ENCODE measurements at regions not wholly inside any gene's neighbourhood (a gene's known extent, or its start where the extent isn't known, plus 50 kb on each side); places are given as distances from the start of the nearest gene placed in this dataset.

DNA sequence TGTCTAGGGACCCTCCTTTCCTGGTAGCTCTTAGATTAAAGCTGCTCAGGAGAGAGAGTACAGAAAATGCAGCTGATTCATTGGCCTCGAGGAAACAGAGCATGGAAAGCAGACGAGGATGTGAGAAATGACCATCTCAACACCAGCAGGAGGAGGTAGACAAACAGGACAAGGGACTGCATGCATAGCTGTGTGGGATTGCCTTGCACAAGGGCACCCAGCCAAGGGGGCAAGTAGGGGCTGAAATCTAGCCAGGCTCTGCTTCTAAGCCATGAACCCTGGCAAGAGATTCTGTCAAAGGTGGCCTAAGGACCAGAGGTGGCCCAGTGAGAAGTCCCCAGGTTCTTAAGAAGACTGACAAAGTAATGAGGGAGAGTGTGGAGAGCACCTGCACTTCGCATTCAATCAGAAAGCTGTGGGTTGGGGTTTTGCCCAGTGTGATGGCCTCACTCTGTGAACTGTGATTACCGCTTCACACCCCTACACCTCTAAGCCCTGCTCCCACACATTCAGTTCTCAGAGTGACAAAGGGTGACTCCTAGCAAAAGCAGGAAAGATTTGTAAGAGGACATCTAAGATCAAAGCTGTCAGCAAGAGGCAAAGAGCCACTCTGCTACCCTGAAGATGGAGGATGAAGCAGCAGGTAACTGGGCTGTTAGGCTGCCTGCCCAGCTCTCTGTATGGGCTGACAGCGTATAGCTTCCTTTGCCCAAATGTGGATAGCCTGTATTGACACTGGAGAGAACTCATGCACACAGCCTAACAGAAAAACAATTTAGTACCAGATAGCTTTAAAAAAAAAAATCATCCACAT is 151.3 kb upstream of the PELI1 start:
- no peak overlapping the region for H3K27ac Mint-ChIP-seq
- peak; percentile 98 for ATAC-seq

DNA sequence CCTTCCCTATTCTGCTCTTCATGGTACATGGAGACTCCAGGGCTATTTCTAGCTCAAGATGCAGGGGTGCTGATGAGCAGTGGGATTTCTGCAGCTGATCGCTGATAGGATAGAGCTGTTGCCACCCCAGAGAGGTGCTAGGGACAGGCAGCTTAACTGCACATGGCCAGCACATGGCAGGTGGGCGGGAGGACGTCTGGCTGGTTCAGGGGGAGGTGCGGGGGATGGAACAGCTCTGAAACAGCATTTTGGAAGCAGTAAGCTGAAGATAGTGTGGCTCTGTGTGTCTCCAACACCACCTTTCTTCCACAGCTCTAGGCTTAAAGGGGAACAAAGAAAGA is 151.9 kb upstream of the PELI1 start:
- H3K36me3 Mint-ChIP-seq (ENCODE audit: low read depth) = no peaks in the 10 kb centered on the region
- H3K27me3 Mint-ChIP-seq = peaks cover 2% of the 10 kb centered on the region
- DNase-seq (no peak), ATAC-seq (no peak)
- H3K4me1 Mint-ChIP-seq = peaks cover 25% of the 10 kb centered on the region
- no peak overlapping the region for H3K27ac Mint-ChIP-seq
- H3K9me3 Mint-ChIP-seq = no peaks in the 10 kb centered on the region
- no peak overlapping the region for H3K4me3 Mint-ChIP-seq

More for the DNA sequence above, 151.3 kb upstream of the PELI1 start:
- H3K4me3 Mint-ChIP-seq = no peak overlapping the region
- H3K4me1 Mint-ChIP-seq = peaks cover 25% of the 10 kb centered on the region
- peaks cover 2% of the 10 kb centered on the region for H3K27me3 Mint-ChIP-seq
- no peaks in the 10 kb centered on the region for H3K9me3 Mint-ChIP-seq
- no peaks in the 10 kb centered on the region for H3K36me3 Mint-ChIP-seq (ENCODE audit: low read depth)
- DNase-seq = peak; percentile 33

DNA sequence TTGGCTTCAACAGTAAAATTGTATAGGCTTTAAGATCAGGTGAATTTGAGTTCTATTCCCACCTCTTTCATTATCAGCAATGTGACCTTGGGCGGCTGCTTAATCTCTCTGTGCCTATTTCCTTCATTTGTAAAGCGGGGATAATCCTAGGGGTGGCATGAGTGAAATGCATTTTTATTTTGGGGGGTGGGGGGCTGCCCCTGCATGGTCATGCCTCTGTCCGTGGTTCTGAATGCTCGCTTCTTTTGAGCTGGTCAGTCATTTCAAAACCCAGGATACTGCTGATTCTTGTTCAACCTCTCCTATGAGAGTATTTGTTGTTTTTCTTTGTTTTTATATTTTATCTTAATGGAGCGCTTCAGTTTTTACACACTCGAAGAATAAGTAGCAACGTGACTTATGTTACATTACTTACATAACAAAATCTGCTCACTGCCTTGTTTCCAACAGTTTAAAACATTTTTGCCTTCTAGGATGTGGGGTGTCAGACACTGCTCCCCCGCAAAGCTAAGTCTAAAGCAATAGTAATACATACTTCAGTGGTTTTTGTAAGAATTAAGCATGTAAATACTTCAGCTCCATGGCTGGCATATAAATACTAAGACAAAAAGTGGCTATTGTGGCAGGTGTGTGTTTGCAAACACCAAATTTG is 152.6 kb upstream of the PELI1 start:
- H3K27ac Mint-ChIP-seq = no peak overlapping the region

DNA sequence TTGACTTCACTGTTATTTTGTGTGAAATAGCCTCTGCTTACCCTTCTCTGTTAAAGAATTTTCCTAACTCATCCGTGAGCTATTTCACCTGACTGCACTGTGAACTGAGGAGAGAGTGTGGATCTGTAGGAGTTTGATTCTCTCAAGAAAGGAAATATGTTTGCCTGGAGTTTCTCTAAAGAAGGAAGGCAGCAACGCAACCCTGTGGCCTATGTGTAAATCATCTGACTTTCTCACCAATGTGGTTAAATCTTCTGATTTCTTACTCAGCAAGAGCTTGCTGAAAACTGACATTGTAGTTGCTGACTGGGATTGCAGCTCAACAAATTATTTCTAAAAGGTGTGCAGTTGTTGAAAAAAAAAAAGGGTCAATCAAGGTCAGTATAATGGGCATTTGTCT is 153.9 kb upstream of the PELI1 start:
- peaks cover 25% of the 10 kb centered on the region for H3K4me1 Mint-ChIP-seq
- peaks cover 2% of the 10 kb centered on the region for H3K27me3 Mint-ChIP-seq
- no peak overlapping the region for H3K27ac Mint-ChIP-seq
- ATAC-seq (no peak), DNase-seq (no peak)
- H3K4me3 Mint-ChIP-seq = no peak overlapping the region
- H3K9me3 Mint-ChIP-seq = no peaks in the 10 kb centered on the region
- no peaks in the 10 kb centered on the region for H3K36me3 Mint-ChIP-seq (ENCODE audit: low read depth)

More for the DNA sequence above, 152.6 kb upstream of the PELI1 start:
- ATAC-seq (no peak), DNase-seq (no peak)
- Mint-ChIP-seq H3K9me3 (no peaks in the 10 kb centered on the region), H3K27me3 (peaks cover 2% of the 10 kb centered on the region), H3K4me1 (peaks cover 25% of the 10 kb centered on the region), H3K4me3 (no peak overlapping the region), H3K36me3 (ENCODE audit: low read depth) (no peaks in the 10 kb centered on the region)

DNA sequence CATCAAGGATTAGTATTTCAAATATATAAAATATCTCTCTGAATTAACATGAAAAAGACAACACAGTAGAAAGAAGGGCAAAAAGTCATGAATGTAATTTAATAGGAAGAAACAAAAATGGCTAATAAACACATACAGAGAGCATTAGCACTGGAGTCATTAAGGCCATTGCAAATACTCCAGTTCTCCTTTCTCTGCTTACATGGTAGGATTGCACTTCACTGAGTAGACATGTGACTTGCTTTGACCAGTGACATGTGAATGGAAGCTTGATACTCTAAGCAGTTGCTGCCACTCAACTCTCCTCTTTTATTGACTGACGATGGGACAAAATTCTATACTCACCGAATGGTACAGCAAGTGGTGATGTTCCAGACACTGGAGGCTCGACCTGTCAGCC is 153.9 kb upstream of the LGALSL start:
- DNase-seq (no peak), ATAC-seq (no peak)
- Mint-ChIP-seq H3K4me3 (no peak overlapping the region), H3K27ac (no peak overlapping the region), H3K4me1 (peaks cover 20% of the 10 kb centered on the region), H3K27me3 (no peaks in the 10 kb centered on the region), H3K9me3 (no peaks in the 10 kb centered on the region), H3K36me3 (ENCODE audit: low read depth) (no peaks in the 10 kb centered on the region)

DNA sequence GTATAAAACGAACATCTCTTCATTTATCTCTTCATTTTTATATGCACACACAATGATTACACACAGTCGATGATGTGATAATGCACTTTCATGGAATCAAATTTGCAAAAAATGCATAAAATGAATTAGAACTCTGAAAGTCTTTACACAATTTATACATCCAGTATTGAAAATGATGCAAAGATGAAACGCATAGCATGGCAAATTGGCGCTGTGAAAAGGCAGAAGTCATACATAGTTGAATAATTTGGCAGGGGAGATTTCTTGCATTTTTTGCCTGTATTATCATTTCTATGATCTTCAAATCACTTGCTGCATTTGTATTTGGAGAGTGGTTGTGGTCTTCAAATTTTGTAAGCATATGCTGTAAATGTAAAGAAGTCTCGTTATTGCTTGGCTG is 150.7 kb upstream of the LGALSL start:
- no peak overlapping the region for H3K27ac Mint-ChIP-seq
- no peak overlapping the region for H3K4me3 Mint-ChIP-seq
- no peaks in the 10 kb centered on the region for H3K36me3 Mint-ChIP-seq (ENCODE audit: low read depth)
- H3K9me3 Mint-ChIP-seq = peaks cover 6% of the 10 kb centered on the region
- H3K27me3 Mint-ChIP-seq = no peaks in the 10 kb centered on the region
- DNase-seq (no peak), ATAC-seq (no peak)
- H3K4me1 Mint-ChIP-seq = peaks cover 1% of the 10 kb centered on the region

DNA sequence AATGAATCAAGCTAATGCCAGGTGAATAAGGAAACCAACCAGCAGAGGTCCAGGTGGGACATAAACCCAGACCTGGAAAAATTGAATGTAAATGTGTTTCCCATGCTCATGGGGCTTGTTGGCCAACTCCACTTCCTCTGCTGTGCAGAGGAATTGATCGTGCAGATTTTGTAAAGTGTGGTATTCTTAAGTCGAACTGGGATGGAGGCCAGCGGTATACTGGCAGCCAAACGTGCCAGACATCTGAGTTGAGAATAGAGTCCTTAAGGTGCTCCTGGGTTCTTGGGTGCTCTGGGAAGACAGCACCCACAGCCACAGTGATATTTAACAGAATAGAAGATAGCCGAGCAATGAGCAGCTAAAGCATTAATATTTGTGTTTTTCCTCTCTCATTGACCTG is 146.5 kb upstream of the LGALSL start:
- Mint-ChIP-seq H3K4me3 (no peak overlapping the region), H3K4me1 (no peaks in the 10 kb centered on the region), H3K27ac (no peak overlapping the region), H3K36me3 (ENCODE audit: low read depth) (no peaks in the 10 kb centered on the region), H3K27me3 (no peaks in the 10 kb centered on the region), H3K9me3 (peaks cover 6% of the 10 kb centered on the region)
- no peak for DNase-seq
- no peak for ATAC-seq

DNA sequence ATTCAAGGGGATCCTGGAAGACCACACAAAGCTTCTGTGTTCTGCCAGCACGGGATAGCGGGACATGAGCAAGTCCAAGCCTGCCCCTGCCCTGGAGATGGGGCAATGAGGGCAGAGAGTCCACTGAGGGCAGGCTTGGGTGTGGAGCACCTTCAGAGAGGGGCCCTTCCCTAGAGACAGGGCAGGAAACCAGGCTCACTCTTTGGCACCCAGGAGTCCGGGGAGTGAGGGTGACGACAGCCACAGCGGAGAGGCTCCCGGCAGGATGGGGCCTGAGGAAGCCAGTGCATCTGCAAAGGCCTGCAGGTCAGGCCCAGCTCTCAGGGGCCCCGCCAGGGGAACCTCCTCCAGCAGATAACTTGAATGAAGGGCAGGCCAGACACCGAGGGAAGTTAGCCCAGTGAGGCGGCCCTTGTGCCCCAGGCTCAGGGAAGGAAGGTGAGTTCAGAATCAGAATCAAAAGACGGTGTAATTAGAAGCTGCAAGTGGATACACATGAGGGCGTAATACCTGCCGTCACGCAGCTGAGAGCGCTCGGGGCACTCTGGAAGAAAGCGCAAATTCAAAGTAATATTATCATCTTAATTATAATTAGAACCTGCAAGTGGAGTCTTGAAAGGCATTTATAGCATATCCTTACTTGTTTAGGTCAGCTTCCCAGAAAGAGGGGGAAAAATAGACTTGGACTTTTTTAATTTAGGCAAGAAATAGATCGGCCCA is 142.6 kb upstream of the LGALSL start:
- Mint-ChIP-seq H3K4me3 (no peak overlapping the region), H3K4me1 (no peaks in the 10 kb centered on the region), H3K27ac (no peak overlapping the region), H3K27me3 (no peaks in the 10 kb centered on the region), H3K9me3 (no peaks in the 10 kb centered on the region), H3K36me3 (ENCODE audit: low read depth) (no peaks in the 10 kb centered on the region)
- no peak for ATAC-seq
- DNase-seq = no peak

DNA sequence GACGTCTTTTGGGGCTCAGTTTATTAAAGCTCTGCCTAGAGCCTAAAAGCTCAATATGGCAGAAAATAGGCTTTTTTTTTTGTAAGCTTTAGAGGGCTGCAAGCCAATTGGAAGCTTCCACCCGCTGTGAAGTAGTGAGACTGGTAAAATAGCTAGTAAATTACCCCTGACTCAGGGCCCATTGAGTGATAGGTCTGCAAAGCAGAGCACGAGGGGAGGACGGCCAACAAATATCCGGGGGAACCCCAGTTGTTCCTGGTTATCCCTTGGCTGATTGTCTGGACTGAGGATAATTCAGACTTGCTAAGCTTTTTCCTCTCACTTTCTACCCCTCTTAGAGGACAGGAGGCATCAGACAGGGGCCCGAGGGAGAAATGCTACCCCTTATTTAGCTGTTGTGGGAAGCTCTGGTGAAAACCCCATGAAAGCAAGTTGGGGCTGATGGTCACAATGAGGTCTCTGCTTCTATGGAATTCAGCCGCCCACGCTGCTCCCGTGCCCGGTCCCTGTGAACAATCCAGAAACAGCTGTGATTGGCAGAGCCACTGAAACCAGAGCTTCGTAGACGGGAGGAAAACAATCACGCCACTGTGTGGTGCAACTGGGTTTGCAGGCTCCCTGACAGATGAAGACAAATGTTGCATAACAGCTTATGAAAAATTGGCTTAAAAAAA is 141.9 kb upstream of the LGALSL start:
- Mint-ChIP-seq H3K36me3 (ENCODE audit: low read depth) (no peaks in the 10 kb centered on the region), H3K4me3 (no peak overlapping the region), H3K27me3 (no peaks in the 10 kb centered on the region), H3K27ac (no peak overlapping the region), H3K4me1 (no peaks in the 10 kb centered on the region), H3K9me3 (no peaks in the 10 kb centered on the region)
- no peak for ATAC-seq
- DNase-seq = no peak

DNA sequence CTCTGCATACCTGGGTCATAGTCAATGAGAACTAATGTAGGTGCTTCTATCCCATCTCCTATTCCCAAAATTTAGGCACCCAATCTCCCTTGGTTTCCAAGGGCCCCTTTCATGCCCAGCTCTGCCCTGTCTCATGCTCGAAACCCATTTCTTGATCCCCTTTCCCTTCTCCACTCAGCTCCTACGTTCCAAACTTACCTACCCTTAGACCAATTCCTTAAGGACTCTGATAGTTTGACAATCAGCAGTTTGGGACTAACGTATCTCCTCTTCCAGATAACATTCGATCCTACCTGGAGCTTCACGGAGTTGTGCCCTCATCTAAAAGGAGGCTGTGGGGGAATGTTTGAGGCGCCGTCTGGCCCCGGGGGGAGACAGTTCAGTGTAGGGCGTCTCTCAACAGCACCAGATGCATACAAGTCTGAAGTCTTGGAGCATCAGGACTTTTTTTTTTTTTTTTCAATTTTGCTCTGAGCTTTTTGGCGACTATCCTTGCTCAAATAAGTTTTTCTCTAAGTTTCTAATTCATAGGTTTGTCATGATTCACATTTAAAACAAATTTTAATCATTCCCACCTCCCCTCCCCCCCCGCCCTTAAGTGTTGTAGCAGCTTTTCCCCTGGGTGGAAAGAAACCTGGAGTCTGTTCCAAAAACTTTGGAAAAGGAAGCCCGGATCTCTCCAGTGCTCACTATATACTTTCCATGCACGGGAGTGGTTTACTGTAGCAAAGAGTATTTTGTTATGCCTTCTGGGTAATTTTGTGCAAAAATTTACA is 141.2 kb upstream of the LGALSL start:
- Mint-ChIP-seq H3K27me3 (no peaks in the 10 kb centered on the region), H3K9me3 (no peaks in the 10 kb centered on the region), H3K27ac (no peak overlapping the region), H3K4me3 (no peak overlapping the region), H3K36me3 (ENCODE audit: low read depth) (no peaks in the 10 kb centered on the region), H3K4me1 (no peaks in the 10 kb centered on the region)
- no peak for DNase-seq
- no peak for ATAC-seq

DNA sequence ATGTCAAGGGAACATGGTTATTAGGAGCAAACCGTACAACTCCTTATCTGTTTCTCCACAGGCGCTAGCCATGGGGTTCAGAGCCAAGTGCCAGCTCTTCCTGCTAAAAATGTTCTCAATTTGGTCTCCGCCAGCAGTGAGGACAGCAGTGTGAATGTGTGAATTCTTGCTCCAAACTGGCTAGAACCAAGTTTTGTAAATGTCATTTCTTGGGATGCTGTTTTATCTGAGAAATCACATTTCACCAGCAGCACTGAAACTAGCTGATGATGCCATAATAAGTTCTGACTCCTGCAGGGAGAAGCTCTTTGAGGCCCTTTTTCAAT is 140.6 kb upstream of the LGALSL start:
- Mint-ChIP-seq H3K4me3 (no peak overlapping the region), H3K9me3 (no peaks in the 10 kb centered on the region), H3K27ac (no peak overlapping the region), H3K27me3 (no peaks in the 10 kb centered on the region), H3K36me3 (ENCODE audit: low read depth) (no peaks in the 10 kb centered on the region), H3K4me1 (peaks cover 4% of the 10 kb centered on the region)
- DNase-seq (no peak), ATAC-seq (no peak)

DNA sequence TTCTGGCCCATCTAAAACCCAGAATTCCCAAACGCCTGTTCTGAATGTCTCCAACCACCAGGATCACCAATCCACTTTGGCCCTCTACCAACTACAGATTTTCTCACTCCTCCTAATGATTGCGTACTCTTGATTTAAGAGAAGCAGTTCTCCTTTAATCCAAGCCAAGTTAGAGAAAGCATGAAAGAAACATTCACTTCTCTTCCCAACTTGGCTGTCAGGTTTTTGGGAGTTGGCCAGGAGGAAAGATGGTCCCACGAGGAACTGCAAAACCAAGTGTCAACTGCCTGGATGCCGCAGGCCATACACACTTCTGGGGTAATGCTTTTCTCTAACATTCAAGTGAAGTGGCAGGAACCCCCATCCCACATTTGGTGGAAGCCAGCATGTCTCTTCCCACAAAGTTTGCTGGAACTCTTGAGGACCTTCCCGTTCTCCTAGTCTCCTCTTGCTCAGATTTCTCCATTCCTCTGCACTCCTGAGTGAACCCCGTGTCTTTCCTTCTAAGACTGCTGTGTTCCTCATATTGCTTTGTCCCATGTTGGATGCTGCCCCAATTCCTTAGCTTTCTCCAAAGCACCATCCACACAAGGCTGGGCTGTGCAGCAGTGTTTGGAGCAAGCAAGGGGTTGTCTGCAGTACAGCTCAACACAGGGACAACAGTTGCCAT is 138.5 kb upstream of the LGALSL start:
- no peaks in the 10 kb centered on the region for H3K36me3 Mint-ChIP-seq (ENCODE audit: low read depth)
- no peak for ATAC-seq
- H3K4me1 Mint-ChIP-seq = peaks cover 4% of the 10 kb centered on the region
- no peaks in the 10 kb centered on the region for H3K9me3 Mint-ChIP-seq
- no peak overlapping the region for H3K27ac Mint-ChIP-seq
- H3K27me3 Mint-ChIP-seq = no peaks in the 10 kb centered on the region
- no peak overlapping the region for H3K4me3 Mint-ChIP-seq
- no peak for DNase-seq

DNA sequence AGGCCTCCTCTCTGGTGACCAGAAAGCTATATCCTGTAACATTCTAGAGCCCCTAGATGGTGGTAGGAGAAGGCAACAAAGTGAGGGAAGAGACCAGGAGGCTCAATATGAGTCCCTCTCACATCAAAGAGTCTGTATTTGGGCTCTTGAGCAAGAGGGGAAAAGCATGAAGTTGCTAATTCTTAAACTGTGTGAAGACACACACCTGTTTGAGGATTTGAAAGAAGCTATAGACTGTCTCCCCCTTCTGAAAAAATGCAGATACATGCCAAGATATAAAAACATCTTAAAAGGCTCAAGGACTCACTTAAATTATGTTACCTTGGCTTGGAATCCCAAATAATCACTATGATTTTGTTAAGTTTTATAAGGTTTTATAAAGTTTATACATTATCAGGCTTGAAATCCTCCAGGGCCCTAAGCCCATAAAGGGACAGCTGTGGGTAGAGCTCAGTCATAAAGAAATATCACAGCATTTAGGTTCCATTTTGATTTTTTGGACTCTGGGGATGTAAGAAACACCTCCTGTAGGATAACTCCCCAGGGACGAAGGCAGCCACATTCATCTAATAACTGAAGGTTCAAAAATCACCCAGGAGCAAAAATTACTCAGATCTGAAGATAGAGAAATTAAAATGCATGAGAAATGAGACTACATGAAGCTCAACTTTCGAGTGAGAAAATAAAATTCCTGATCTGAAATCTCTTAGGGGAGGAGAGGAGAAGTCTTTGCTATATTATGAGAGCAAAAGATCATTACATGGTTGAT is 136.1 kb upstream of the LGALSL start:
- DNase-seq (no peak), ATAC-seq (no peak)
- Mint-ChIP-seq H3K9me3 (no peaks in the 10 kb centered on the region), H3K27ac (no peak overlapping the region), H3K27me3 (no peaks in the 10 kb centered on the region), H3K4me3 (no peak overlapping the region), H3K4me1 (peaks cover 4% of the 10 kb centered on the region), H3K36me3 (ENCODE audit: low read depth) (no peaks in the 10 kb centered on the region)
